ENCODE measurements at regions not wholly inside any gene's neighbourhood (a gene's known extent, or its start where the extent isn't known, plus 50 kb on each side); places are given as distances from the start of the nearest gene placed in this dataset.

DNA sequence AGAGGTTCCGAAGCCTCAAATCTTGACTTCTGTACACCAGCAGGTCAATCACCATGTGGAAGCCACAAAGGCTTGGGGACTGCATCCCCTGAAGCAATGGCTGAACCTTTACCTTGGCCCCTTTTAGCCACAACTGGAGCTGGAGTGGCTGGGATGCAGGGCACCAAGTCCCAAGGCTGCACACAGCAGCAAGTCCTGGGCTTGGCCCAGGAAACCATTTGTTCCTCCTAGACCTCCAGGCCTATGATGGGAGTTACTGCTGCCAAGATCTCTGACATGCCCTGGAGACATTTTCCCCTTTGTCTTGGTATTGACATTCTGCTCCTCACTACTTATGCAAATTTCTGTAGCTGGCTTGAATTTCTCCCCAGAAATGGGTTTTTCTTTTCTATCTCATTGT lies 285.9 kb downstream of the ASXL3 start:
- H3K27me3 ChIP-seq (replicated peaks; ENCODE audit: insufficient read depth, low read length), result no peaks in the 10 kb centered on the region
- H3F3A ChIP-seq (ENCODE audit: insufficient read depth, low read length), result no peaks in the 10 kb centered on the region
- TF ChIP-seq EZH2phosphoT487 (IDR thresholded peaks at IDR 0.05; ENCODE audit: low read length) (no peak), EZH2 (optimal IDR thresholded peaks at IDR 0.05; ENCODE audit: low read depth, low read length) (no peak)
- TF ChIP-seq, protein P1, sequence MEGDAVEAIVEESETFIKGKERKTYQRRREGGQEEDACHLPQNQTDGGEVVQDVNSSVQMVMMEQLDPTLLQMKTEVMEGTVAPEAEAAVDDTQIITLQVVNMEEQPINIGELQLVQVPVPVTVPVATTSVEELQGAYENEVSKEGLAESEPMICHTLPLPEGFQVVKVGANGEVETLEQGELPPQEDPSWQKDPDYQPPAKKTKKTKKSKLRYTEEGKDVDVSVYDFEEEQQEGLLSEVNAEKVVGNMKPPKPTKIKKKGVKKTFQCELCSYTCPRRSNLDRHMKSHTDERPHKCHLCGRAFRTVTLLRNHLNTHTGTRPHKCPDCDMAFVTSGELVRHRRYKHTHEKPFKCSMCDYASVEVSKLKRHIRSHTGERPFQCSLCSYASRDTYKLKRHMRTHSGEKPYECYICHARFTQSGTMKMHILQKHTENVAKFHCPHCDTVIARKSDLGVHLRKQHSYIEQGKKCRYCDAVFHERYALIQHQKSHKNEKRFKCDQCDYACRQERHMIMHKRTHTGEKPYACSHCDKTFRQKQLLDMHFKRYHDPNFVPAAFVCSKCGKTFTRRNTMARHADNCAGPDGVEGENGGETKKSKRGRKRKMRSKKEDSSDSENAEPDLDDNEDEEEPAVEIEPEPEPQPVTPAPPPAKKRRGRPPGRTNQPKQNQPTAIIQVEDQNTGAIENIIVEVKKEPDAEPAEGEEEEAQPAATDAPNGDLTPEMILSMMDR (IDR thresholded peaks at IDR 0.05; ENCODE audit: low read length), result no peak
- H3K4me2 ChIP-seq (ENCODE audit: low read depth, low read length), result no peak overlapping the region
- H3K27ac ChIP-seq (ENCODE audit: low read length), result no peak overlapping the region
- H3K36me3 ChIP-seq (replicated peaks; ENCODE audit: insufficient read depth, low read length), result no peaks in the 10 kb centered on the region
- DNase-seq, result no peak
- no peaks in the 10 kb centered on the region for H3K9me3 ChIP-seq (replicated peaks; ENCODE audit: insufficient read depth, low read length)
- H3K9ac ChIP-seq (ENCODE audit: low read length), result no peak overlapping the region
- no peaks in the 10 kb centered on the region for H4K20me1 ChIP-seq (ENCODE audit: insufficient read depth, low read length)
- no peak overlapping the region for H2AFZ ChIP-seq (ENCODE audit: low read length)
- H3K4me1 ChIP-seq (ENCODE audit: low read length), result no peaks in the 10 kb centered on the region
- H3K79me2 ChIP-seq (ENCODE audit: low read length), result no peaks in the 10 kb centered on the region
- no peak overlapping the region for H3K4me3 ChIP-seq (ENCODE audit: low read length)
- H3K9me2 ChIP-seq (replicated peaks; ENCODE audit: insufficient read depth, low read length), result no peaks in the 10 kb centered on the region

- Histone ChIP-seq H3K4me1 (ENCODE audit: low read length) (peaks cover 5% of the 10 kb centered on the region; the same call in 1 of the 2 replicates), H3K27me3 (replicated peaks; ENCODE audit: insufficient read depth, low read length) (no peaks in the 10 kb centered on the region), H3K27ac (ENCODE audit: low read length) (no peak overlapping the region), H3F3A (ENCODE audit: insufficient read depth, low read length) (no peaks in the 10 kb centered on the region), H3K9me2 (replicated peaks; ENCODE audit: insufficient read depth, low read length) (no peaks in the 10 kb centered on the region), H3K79me2 (ENCODE audit: low read length) (no peaks in the 10 kb centered on the region), H4K20me1 (ENCODE audit: insufficient read depth, low read length) (no peaks in the 10 kb centered on the region), H3K36me3 (replicated peaks; ENCODE audit: insufficient read depth, low read length) (no peaks in the 10 kb centered on the region), H3K9ac (ENCODE audit: low read length) (no peak overlapping the region), H3K4me3 (ENCODE audit: low read length) (no peak overlapping the region), H3K4me2 (ENCODE audit: low read depth, low read length) (no peak overlapping the region), H2AFZ (ENCODE audit: low read length) (no peak overlapping the region), H3K9me3 (replicated peaks; ENCODE audit: insufficient read depth, low read length) (no peaks in the 10 kb centered on the region)
- no peak for TF ChIP-seq EZH2phosphoT487 (IDR thresholded peaks at IDR 0.05; ENCODE audit: low read length)
- TF ChIP-seq, protein P1 (IDR thresholded peaks at IDR 0.05; ENCODE audit: low read length), result no peak
- no peak for TF ChIP-seq EZH2 (optimal IDR thresholded peaks at IDR 0.05; ENCODE audit: low read depth, low read length)
- DNase-seq, result no peak
These were observed 276.8 kb downstream of the ASXL3 start for GRCh38 chr18:33854827-33855139.

DNA sequence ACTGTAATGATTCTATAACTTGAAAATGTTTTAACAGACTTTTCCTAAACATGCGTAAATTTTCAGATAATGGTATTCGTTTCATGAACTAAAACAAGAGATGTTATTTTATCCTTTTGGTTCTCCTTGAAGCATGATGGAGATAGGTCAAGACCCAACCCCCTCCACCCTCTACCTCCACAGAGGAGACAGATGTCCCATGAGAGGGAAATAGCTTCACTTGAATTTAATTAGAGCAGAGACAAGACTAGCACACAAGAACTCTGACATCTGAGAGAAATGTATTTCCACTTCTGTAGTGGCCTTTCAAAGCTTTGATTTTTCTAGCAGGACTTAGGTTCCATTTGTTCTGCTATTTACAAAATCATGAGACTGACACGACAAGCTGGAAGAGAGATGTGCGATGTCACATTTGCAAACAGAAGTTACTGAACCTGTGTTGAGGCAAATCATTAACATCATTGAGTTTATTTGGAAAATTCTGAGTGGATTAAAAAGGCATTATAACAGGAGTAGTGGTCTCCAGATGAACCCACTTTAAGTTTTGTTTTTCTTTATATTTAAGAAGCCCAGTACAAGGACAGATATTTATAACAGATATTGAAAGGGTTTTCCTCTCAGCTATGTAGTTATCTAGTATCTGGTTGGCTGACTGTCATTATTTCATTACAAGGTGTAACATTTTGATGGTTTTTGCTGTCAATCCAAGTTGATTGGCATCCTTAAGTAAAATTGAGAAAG lies 276.2 kb downstream of the ASXL3 start:
- Histone ChIP-seq H3K9ac (ENCODE audit: low read length) (no peak overlapping the region), H2AFZ (ENCODE audit: low read length) (no peak overlapping the region), H3K4me3 (ENCODE audit: low read length) (no peak overlapping the region), H3K4me1 (ENCODE audit: low read length) (peaks cover 5% of the 10 kb centered on the region; the same call in 1 of the 2 replicates), H3K4me2 (ENCODE audit: low read depth, low read length) (no peak overlapping the region), H4K20me1 (ENCODE audit: insufficient read depth, low read length) (no peaks in the 10 kb centered on the region), H3K27ac (ENCODE audit: low read length) (no peak overlapping the region), H3F3A (ENCODE audit: insufficient read depth, low read length) (no peaks in the 10 kb centered on the region), H3K27me3 (replicated peaks; ENCODE audit: insufficient read depth, low read length) (no peaks in the 10 kb centered on the region), H3K9me2 (replicated peaks; ENCODE audit: insufficient read depth, low read length) (no peaks in the 10 kb centered on the region), H3K79me2 (ENCODE audit: low read length) (no peaks in the 10 kb centered on the region), H3K36me3 (replicated peaks; ENCODE audit: insufficient read depth, low read length) (no peaks in the 10 kb centered on the region), H3K9me3 (replicated peaks; ENCODE audit: insufficient read depth, low read length) (no peaks in the 10 kb centered on the region)
- no peak for DNase-seq
- TF ChIP-seq EZH2 (optimal IDR thresholded peaks at IDR 0.05; ENCODE audit: low read depth, low read length) (no peak), EZH2phosphoT487 (IDR thresholded peaks at IDR 0.05; ENCODE audit: low read length) (no peak)
- TF ChIP-seq, protein P1 (IDR thresholded peaks at IDR 0.05; ENCODE audit: low read length), result no peak
